Activated B cell treated with CpG ODN at 0.5 μM for 24 hours (primary cell): ENCODE measurements at regions not wholly inside any gene's neighbourhood (a gene's known extent, or its start where the extent isn't known, plus 50 kb on each side); places are given as distances from the start of the nearest gene placed in this dataset.
"Not testable (repeated sequence)": the region's sequence is repeated elsewhere in the genome, so short reads cannot be mapped to it uniquely, and the experiment has no call there.

Experiments used
- ATAC-seq: fragments of 200-7000 bp; cut with Tn5 transposase; one replicate; pipeline ENCODE4 v1.10.0; 2021; ENCODE audit warnings: low read depth, mild to moderate bottlenecking, moderate library complexity
- CTCF ChIA-PET: fragments of 350-600 bp; sonication (Branson Sonifier 250); formaldehyde crosslinking; loops from one replicate; lab custom pipeline; 2021; ENCODE audit warnings: antibody characterized with exemption; lab: Charles Lee
- POLR2A ChIA-PET: fragments of 350-600 bp; sonication (Branson Sonifier 250); formaldehyde crosslinking; loops from one replicate; lab custom pipeline; 2021; ENCODE audit warnings: antibody characterized with exemption; lab: Charles Lee
- DNase-seq: peaks from one replicate; pipeline ENCODE4 v3.0.0; 2022
- H3K27ac Mint-ChIP-seq: one replicate; pipeline ENCODE4 v1.8.0; 2020; ENCODE audit warnings: mixed read lengths
- H3K27me3 Mint-ChIP-seq: one replicate; pipeline ENCODE4 v1.8.0; 2021; ENCODE audit warnings: mixed read lengths
- H3K36me3 Mint-ChIP-seq: one replicate; pipeline ENCODE4 v1.8.0; 2021; ENCODE audit warnings: low read depth, mixed read lengths
- H3K4me1 Mint-ChIP-seq: one replicate; pipeline ENCODE4 v1.8.0; 2021; ENCODE audit warnings: mixed read lengths
- H3K4me3 Mint-ChIP-seq: one replicate; pipeline ENCODE4 v1.8.0; 2020; ENCODE audit warnings: mild to moderate bottlenecking, mixed read lengths
- H3K9me3 Mint-ChIP-seq: one replicate; pipeline ENCODE4 v1.8.0; 2020; ENCODE audit warnings: mixed read lengths
- CTCF ChIP-seq: fragments of 200-600 bp; IDR thresholded peaks from one replicate; pipeline ENCODE4 v1.8.0; 2022; ENCODE audit warnings: antibody characterized with exemption, mild to moderate bottlenecking
- intact Hi-C: fragments of 100-400 bp; cut with micrococcal nuclease; formaldehyde crosslinking; loops from one replicate; pipeline ENCODE4 v1.15.1; 2024

- ChIA-PET CTCF (no interaction called here), POLR2A (no interaction called here)
- Mint-ChIP-seq H3K4me1 (no peaks in the 10 kb centered on the region), H3K36me3 (no peaks in the 10 kb centered on the region), H3K9me3 (no peaks in the 10 kb centered on the region), H3K4me3 (no peak overlapping the region), H3K27ac (no peak overlapping the region), H3K27me3 (no peaks in the 10 kb centered on the region)
- DNase-seq = no peak
- ATAC-seq = no peak
- intact Hi-C loops = no loop called here
- no peak for TF ChIP-seq CTCF
Observed at GRCh38 chrX:45553417-45553816, 352.7 kb upstream of the DIPK2B start.

- intact Hi-C loops, H3K36me3 Mint-ChIP-seq, H3K27me3 Mint-ChIP-seq, CTCF ChIA-PET, POLR2A ChIA-PET, H3K9me3 Mint-ChIP-seq, H3K4me3 Mint-ChIP-seq, H3K27ac Mint-ChIP-seq, ATAC-seq, DNase-seq, H3K4me1 Mint-ChIP-seq: not testable (repeated sequence)
Observed at GRCh38 chrX:45546697-45547096, 346.0 kb upstream of the DIPK2B start.

- no peak for TF ChIP-seq CTCF
- no peak for DNase-seq
- Mint-ChIP-seq H3K4me3 (no peak overlapping the region), H3K27me3 (no peaks in the 10 kb centered on the region), H3K36me3 (no peaks in the 10 kb centered on the region), H3K27ac (no peak overlapping the region), H3K4me1 (no peaks in the 10 kb centered on the region), H3K9me3 (no peaks in the 10 kb centered on the region)
- POLR2A ChIA-PET = no interaction called here
- intact Hi-C loops = no loop called here
- CTCF ChIA-PET = no interaction called here
- no peak for ATAC-seq
Observed at GRCh38 chrX:45540181-45540580, 339.5 kb upstream of the DIPK2B start.

GRCh38 chrX:45537936-45538335 is 337.3 kb upstream of the DIPK2B start:
- Mint-ChIP-seq H3K27me3 (no peaks in the 10 kb centered on the region), H3K27ac (no peak overlapping the region), H3K9me3 (peaks cover 2% of the 10 kb centered on the region), H3K36me3 (no peaks in the 10 kb centered on the region), H3K4me3 (no peak overlapping the region), H3K4me1 (no peaks in the 10 kb centered on the region)
- TF ChIP-seq CTCF = no peak
- ChIA-PET CTCF (no interaction called here), POLR2A (no interaction called here)
- intact Hi-C loops = no loop called here
- DNase-seq (no peak), ATAC-seq (no peak)

- no peak overlapping the region for H3K27ac Mint-ChIP-seq
- no peak for TF ChIP-seq CTCF
- ChIA-PET POLR2A (no interaction called here), CTCF (no interaction called here)
- H3K36me3 Mint-ChIP-seq = no peaks in the 10 kb centered on the region
- no peaks in the 10 kb centered on the region for H3K9me3 Mint-ChIP-seq
- DNase-seq = no peak
- intact Hi-C loops = no loop called here
- no peak for ATAC-seq
- H3K27me3 Mint-ChIP-seq = no peaks in the 10 kb centered on the region
- H3K4me3 Mint-ChIP-seq = no peak overlapping the region
- H3K4me1 Mint-ChIP-seq = no peaks in the 10 kb centered on the region
Observed at GRCh38 chrX:45527834-45528233, 327.2 kb upstream of the DIPK2B start.

- H3K27me3 Mint-ChIP-seq = no peaks in the 10 kb centered on the region
- POLR2A ChIA-PET = no interaction called here
- intact Hi-C loops = no loop called here
- CTCF ChIA-PET = no interaction called here
- H3K36me3 Mint-ChIP-seq = no peaks in the 10 kb centered on the region
- TF ChIP-seq CTCF = no peak
- H3K4me3 Mint-ChIP-seq = no peak overlapping the region
- H3K9me3 Mint-ChIP-seq = no peaks in the 10 kb centered on the region
- ATAC-seq (no peak), DNase-seq (no peak)
- no peaks in the 10 kb centered on the region for H3K4me1 Mint-ChIP-seq
- H3K27ac Mint-ChIP-seq = no peak overlapping the region
Observed at GRCh38 chrX:45524805-45525204, 324.1 kb upstream of the DIPK2B start.
